Islet of Langerhans (tissue), 1 donor: ENCODE measurements at regions not wholly inside any gene's neighbourhood (a gene's known extent, or its start where the extent isn't known, plus 50 kb on each side); places are given as distances from the start of the nearest gene placed in this dataset.
"Not testable (repeated sequence)": the region's sequence is repeated elsewhere in the genome, so short reads cannot be mapped to it uniquely, and the experiment has no call there.

ENCODE experiments used
- FAIRE-seq: peaks from one replicate; lab custom pipeline; 2011; peaks lifted over from hg19 to GRCh38; lab: Jason Lieb, UNC

DNA sequence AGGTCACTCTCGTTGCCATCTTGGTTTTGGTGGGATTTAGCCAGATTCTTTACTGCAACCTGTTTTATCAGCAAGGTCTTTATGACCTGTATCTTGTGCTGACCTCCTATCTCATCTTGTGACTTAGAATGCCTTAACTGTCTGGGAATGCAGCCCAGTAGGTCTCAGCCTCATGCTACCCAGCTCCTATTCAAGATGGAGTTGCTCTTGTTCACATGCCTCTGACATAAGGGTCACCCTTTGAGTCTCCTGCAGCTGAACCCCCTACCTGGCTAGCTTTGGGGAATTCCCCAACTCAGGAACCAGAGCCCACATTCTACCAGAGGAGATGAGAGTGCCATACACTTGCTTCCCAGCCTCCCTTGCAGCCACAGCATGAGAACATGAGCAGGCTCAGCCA lies 123.0 kb upstream of the ARHGEF3 start:
- FAIRE-seq, result not testable (repeated sequence)

DNA sequence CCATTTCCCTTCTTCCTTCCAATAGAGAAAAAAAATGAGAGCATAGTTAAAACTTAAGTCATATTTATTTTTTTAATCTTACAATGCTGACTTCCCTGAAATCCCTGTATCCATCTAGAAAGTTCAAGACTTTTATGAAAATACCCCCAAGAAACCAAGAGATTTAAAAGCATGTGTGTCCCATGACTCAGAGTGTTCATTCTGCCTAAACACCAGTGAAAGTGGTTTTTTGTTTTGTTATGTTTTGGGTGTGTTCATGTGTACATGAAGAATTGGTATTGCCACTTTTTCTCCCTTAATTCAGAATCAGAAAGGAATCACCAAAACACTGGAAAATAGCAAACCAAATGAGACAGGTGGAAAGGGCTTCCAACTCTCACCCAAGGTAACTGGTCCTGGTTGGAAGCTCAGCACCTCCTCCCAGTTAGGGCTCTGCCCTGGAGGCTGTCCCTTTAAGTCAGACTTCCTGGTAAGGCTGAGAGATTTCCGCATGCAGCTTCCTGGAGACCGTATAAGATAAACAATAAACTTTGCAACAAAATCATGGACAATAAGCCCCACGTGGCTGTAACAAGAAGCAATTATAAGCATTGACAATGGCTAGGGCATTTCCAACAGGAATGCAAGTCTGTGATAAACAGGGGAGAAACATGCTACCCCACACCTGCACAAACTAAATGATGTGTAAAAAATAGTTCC lies 121.9 kb upstream of the ARHGEF3 start:
- FAIRE-seq, result no peak

DNA sequence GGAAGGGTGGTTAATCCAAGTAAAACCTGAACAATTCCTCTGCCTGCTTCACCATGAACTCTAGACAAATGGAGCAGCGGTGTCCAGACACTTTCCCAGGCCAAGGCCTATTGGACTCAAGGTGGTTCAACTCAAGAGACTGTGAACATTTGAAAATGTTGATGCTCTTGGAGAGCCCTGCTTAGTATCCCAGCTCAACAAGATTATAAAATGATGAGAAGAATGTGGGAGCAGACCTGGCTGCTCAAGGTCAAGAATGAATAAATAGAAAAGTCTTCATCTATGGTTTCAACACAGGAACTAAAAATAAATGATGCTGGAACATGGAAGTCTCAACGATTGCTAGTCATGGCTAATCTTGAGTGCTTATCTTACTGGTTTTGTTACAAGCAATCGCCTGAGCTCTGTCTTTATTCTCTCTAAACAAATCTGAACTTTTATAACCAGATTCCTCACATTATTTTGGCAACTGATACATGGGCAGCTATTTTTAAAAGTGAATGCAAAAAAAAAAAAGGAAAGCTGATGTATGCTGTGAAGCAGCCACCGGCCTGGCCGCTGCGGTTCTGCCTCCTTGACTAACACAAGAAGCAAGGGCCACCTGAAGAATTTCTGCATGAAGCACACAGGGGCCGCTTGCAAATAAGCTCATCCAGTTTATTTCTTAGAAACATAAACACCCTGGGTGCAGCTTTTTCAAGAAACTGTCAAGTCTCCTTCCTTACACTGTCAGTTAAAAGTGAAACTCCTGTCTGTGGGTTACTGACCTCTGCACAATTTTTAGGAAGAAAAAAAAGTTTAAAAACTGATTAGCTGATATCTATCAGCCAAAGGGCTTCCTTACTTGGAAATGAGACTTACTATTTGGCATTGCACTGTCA lies 120.1 kb upstream of the ARHGEF3 start:
- no peak for FAIRE-seq

DNA sequence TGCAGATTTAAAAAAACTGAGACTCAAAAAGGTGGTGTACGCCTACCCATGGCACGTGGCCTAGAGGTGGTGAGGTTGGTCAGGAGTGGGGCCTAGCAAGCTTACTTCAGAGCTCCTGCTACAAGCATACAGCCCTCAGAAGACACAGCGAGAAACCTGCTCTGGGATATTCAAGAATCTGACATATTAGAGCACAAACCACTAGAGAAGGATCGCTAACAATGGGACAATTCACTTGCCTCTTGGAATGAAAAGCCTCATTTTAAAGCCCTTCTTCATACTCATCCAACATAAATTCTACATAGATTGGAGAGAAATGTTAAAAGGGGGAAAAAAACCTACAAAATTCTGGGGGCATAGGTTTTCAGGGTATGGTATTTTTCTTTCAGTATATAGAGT lies 118.0 kb upstream of the ARHGEF3 start:
- no peak for FAIRE-seq

DNA sequence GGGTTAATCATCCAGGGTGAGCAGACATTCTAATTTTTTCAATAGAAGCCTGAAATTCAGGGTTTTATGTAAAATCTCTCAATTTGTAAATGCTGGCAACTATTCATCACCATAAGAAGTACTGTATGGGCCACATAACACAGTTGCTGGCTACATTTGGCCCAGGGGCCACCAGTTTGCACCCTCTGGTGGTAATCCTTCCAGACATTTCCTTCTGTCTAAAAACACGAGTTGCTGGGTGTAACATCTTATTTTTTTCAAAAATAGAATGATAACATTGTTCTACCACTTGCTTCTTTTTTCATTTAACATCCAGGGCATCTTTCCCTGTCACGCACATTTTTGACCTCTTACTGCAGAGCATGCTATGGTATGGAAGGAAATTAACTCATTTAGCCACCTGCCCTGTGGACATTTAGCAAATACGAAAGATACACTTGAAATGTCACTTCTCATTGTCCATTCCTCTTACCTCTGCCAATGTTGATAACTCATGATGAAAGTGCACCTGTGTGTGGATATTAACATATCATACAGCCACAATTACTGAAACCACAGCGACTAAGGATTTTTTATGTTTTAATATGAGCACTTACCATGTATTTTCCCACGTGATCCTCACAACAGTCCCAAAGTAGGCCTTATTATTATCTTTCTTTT lies 117.5 kb upstream of the ARHGEF3 start:
- no peak for FAIRE-seq

DNA sequence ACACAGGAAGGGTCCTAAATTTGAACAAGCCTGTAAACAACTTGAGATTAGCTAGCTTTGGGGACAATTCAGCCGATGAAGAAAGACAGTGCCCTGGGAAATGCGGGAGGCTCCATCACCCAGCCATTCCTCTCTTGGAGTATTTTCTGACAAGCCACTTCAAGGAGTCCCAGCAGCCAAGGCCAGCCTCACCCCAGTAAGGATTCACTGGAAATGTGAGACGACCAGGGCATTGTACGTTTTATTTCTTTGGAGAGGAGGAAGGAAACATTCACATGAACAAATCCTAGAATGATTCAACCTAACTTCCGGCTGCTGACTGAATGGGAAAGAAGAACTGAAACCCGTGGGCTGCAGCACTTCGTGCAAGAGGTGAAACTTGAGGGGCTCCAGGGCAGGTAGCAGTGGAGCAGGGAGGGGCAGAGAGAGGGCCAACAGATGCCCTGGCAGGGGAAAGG lies 116.4 kb upstream of the ARHGEF3 start:
- FAIRE-seq, result no peak

DNA sequence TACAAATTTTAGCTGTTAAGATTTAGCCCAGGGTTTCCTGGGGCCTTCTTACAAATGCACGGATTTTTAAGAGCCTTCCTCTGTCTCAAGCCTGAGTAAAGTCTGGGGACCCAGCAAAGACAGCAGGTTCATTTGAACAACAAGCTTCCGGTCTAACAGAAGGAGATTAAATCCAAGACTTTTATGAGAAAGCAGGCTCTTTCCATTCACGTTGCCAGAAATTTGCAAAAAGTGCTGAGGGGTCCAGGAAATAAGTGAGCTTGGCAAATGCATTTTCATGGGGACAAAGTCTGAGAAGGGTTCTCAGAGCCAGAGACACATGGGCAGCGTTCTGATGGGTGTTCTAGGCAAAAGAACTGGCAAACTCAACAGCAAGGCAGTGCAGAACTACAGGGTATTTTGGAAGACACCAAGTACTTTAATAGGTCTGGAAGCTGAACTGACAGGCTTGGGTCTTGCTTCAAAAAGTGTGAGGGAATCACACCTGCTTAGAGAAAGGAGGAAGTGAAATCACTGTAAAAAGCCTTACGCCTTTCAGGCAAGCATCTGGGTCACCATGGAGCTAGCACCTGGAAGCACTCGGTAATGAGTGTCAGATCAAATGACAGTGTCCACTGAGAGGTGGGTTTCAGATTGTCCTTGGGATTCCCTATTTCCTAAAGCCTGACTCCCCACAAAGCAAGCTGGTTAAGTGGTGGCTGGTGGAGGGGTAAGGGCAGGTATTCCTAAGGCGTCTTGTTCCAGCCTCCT lies 115.8 kb upstream of the ARHGEF3 start:
- no peak for FAIRE-seq

DNA sequence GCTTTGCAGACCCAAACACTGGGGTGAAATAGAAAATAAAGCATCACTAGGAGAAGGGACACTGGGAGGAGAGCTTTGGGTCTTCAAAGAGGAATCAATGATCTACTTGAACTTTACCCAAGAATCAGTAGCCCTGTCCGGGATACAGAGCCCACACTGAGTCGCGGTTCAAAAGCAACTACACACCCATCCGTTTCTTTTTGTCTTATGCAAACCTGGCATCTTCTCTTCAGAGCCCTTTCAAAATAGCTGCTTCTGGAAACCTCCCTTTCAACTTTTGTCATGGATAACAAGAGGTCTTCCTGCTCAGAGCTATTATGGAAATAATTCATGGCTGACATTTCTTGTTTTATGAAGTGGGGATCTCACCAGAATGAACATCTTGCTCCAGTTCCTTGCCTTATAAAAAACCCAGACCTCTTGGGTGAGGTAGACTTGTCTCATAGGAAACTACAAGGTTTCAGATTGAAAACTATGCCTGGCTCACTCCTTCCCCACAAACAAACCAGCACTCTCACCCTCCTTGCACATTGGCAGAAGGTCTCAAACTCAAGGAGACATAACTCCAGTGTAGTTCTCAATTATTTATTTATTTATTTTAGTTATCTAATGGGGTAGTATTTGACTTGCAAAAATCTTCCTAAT lies 115.1 kb upstream of the ARHGEF3 start:
- no peak for FAIRE-seq

DNA sequence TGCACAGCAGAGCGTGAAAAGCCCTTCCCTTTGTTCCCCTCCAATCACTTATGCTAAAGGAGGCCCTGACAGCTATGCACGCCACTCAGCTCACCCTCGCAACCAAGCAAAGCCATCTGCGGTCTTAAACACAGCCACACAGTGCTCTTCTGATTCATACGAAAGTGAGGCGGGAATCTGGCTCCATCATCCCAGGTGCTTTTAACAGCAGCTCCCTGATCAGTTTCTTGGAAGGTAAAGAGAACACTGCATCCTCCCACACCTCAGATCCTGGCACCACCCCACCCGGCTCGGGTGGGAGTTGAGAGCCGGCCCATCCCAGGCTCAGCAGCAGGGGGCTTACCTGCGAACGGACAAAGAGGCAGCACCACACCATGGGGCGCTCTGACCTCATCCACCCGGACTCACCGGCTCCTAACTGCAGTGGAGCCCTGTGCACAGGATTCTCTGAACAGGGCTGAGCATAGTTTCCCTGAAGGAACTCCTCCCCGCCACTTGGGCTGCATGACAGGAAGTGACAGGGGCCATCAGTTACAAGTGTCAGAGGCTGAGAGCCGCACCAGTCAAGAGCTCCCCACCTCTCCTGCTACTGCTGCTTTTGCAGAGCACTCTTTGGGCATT lies 114.3 kb upstream of the ARHGEF3 start:
- FAIRE-seq, result no peak

DNA sequence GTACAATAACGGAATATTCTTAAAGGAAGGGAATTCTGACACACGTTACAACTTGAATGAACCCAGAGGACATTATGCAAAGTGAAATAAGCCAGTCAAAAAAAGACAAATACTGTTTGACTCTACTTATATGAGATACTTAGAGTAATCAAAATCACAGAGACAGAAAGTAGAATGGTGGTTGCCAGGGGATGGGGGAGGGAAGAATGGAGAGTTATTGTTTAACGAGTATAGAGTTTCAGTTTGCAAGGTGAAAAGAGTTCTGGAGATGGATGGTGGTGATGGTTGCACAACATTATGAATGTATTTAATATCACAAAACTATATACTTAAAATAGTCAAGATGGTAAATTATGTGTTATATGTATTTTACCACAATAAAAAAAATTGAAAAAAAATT lies 112.9 kb upstream of the ARHGEF3 start:
- no peak for FAIRE-seq

DNA sequence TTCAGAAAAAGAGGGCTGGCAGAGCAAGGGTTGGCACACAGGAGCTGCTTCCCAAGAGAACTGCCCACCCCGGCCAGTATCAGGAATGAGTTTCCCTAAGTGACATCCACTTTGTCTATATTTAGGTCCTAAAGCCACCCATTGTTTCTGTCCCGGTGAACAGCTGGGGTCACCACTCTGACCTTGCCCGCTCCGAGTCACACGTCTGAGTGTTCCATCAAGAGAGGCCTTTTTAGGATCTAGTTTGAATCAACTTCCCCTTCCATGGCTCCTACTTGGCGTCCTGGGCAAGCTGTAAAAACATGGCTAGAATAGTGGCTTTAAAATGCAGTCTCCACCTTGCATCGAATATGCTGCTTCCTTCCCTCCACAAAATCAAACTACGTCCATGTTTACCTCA lies 109.6 kb upstream of the ARHGEF3 start:
- FAIRE-seq, result no peak

DNA sequence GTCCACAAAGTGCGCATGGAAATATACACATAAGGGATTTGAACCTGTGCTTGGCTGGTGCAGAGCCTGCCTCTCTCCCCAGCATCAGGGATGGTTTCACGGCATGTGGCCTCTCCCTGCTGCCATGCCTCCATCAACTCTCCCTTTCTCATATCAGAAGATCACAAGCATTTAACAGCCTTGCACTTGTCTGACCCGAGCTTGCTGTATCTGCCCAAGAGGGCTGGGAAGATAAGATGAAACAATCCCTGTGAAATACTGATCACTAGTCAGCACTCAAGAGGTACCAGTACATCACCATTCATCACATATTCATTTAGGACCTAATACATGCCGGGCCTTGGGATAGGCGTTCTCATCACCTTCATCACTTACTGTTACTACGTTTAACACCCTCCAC lies 107.6 kb upstream of the ARHGEF3 start:
- no peak for FAIRE-seq

DNA sequence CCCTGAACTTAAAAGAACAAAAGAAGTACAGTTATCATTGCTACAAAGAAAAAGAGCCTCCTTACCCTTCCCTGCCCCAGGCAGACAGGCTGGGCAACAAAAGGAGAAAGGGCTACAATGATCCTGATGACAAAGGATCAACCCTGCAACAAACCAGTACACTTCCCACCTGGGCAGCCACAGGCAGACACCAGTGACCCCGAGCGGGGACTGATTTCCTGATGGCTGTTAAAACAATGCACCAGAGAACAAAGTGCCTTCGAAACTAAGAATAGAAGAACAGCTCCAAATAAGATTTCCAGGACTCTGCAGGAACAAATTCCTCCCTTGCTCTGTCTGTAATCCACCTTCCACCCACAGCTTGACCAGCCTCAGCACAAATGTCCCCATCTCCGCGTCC lies 106.3 kb upstream of the ARHGEF3 start:
- no peak for FAIRE-seq

DNA sequence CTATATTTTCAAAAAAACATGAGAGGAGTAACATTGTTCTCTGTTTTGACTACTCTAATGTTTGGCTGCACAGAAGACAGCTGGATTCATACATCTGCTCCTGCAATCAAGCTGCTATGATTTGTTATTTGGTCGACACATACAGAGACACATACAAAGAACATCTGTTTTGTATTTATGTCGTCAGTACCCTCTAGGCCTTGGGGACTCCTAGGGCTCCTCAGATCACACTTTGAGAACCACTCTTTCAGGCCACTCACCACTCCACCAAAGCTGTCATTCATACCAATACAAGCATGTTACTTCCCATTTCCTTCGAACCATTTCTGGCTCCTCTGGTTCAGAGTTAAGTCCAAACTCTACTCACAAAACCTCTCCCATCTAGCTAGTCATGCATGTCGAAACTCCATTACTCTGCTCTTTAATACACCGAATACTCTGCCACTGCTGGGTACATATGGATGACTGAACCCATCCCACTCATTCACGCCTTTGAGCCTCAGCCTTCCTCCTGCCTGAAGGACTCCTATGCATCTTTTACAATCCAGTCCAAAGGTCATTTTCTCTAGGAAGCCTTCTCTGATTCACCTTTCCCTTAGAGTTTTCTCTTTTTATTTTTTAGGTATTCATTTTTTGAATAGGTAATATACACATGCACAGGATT lies 102.9 kb upstream of the ARHGEF3 start:
- FAIRE-seq, result no peak

DNA sequence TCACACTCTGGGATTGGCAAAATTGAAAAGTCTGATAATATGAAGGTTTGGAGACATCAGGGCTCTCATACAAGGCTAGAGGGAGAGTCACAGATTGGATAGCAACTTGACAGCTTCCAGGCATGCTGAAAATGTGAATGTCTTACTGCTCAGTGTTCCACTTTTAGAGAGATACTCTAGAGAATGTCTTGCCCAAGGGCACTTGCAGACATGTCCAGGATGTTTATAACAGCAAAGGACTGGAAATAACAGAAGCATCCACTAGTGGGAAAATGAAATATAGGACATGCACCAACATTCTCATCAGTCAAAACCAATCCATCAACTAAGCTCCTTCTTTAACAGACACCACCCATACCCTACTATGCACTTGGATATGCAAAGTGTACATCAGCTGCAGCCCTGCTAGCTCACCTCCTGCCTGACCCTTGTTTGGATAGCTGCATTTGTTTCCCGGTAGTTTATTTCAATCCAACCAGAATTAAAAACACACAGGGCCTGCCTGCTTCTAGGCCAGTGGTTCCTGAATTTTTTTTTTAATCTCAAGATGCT lies 101.6 kb upstream of the ARHGEF3 start:
- no peak for FAIRE-seq

DNA sequence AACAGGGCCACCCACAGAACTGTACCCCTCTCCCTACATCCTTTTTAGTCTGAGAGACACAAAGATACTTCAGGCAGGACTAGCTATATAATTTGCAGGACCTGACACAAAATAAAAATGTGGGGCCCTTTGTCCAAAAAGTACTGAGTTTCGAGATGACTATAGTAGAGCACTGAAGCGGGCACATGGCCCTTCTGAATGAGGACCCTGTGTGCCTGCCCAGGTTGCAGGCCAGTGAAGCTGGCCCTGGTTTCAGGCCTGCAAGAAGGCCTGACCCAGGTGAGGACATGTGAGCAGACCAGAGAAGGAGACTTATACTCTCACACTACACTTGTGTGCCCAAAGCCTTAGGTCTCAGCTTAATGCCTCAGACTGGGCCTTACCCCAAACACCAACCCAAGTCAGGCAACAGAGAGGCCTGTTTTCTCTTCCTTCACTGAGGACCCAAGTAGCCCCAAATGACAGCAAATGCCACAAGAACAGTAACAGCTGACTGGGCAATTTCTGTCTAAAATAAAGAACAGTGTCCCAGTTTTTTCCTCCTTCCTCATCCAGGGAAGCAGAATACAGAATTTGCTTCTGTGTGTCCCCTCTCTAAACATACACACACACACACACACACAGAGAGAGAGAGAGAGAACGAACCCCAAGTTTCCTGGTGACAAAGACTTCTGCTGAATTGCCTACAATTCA lies 100.9 kb upstream of the ARHGEF3 start:
- FAIRE-seq, result no peak

DNA sequence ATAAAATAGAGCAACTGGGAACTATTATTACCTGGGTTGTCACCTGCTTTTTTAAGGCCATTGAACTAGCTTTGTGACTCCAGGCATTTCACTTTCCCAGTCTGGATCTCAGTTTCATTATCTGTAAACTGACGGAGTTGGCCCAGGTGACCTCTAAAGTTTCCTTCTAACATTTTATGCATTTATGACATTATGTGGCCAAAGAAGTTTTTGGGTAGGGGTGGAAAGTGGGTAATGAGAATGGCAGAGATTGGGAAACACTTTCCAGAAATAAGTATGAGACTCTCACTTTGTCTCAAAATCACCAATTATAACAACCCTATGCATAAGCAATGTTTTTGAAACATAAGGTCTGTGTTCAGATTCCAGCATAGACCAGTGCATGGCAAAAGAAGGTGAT lies 99.1 kb upstream of the ARHGEF3 start:
- FAIRE-seq, result no peak

DNA sequence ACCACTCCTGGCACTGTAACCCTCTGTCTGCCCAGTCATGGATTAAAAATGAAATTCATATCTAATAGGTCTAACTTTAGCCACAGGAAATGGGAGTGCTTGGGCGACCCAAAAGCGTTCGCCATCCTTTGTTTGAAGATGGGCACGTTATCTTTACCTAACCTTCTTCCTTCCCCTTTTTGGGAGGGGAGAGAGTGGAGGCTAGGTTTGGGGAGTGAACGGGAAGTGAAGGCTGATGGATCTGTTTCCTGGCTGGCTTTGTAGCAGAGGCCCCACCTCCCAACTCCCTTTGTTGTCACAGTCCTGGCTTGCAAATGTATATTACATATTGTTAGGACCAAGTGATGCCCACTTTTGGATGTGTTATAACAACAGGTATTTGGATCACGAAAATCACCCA lies 98.1 kb upstream of the ARHGEF3 start:
- no peak for FAIRE-seq

DNA sequence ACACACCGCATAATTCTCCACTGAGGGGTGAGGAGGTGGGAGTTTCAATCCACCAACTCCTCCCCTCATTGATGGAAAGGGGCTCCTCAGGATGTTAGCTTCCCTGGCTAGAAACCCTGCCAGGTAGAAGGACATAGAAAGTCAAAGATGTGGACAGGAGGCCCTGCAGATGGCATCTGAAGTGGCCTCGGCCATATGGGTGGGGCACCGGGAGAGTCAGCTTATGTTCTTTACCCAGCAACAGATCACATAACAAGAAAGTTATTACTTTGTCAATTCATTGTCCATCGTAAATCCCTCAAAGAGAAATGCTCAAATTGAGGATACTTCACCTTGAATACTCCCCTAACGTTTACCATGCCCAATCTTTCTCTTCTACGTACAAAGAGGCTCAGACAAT lies 97.3 kb upstream of the ARHGEF3 start:
- FAIRE-seq, result no peak

DNA sequence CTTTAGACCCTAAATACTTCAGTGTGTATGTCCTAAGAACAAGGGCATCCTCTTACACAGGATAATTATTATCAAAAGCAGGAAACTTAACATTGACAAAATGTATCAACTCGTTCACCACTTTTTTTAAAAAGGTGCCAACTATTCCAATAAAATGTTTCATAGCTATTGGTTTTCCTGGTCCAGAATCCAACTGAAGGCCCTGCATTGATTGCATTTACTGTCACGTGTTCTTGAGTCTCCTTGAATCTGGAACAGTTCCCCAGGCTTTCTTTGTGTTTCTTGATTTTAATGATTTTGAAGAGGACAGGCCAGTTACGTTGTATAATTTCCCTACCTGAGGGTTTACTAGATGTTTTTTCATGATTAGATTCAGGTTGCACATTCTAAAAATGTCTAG lies 94.6 kb upstream of the ARHGEF3 start:
- no peak for FAIRE-seq
